PC-9 (cell line): ENCODE measurements at regions not wholly inside any gene's neighbourhood (a gene's known extent, or its start where the extent isn't known, plus 50 kb on each side); places are given as distances from the start of the nearest gene placed in this dataset.

ENCODE experiments used
- BruUV-seq: library from RNA; stranded (reverse); fragments of 400-500 nt; replicated peaks from 2 replicates; lab custom pipeline; 2021; lab: Mats Ljungman, UMichigan
- CTCF ChIA-PET: fragments of 300-600 bp; sonication (Branson Sonifier 250); formaldehyde crosslinking; loops from one replicate; lab custom pipeline; 2022; ENCODE audit warnings: antibody characterized with exemption; lab: Charles Lee
- POLR2A ChIA-PET: fragments of 300-600 bp; sonication (Branson Sonifier 250); formaldehyde crosslinking; loops from one replicate; lab custom pipeline; 2022; ENCODE audit warnings: antibody characterized with exemption; ENCODE audit not compliant: unreplicated experiment; lab: Charles Lee
- DNase-seq, 2 experiments: peaks; one replicate each; pipeline versions ENCODE4 v3.0.0 to v3.0.0-alpha.2; 2015 to 2022; ENCODE audit warnings: mixed read lengths in 1 of 2
- H2AFZ ChIP-seq: fragments of 200-600 bp; sonication (generic); 2 replicates; pipeline ENCODE4 v1.8.1; 2017; ENCODE audit warnings: antibody characterized with exemption
- H3F3A ChIP-seq: fragments of 200-600 bp; sonication (generic); 2 replicates; pipeline ENCODE4 v1.8.1; 2017; ENCODE audit warnings: antibody characterized with exemption, mild to moderate bottlenecking, low read depth; ENCODE audit not compliant: insufficient read depth
- H3K27ac ChIP-seq: fragments of 200-600 bp; sonication (generic); 2 replicates; pipeline ENCODE4 v1.6.1; 2016; ENCODE audit warnings: mixed run types
- H3K27me3 ChIP-seq: fragments of 200-600 bp; sonication (generic); 2 replicates; pipeline ENCODE4 v1.6.1; 2016; ENCODE audit warnings: low read depth, mixed run types; ENCODE audit not compliant: insufficient read depth
- H3K36me3 ChIP-seq: fragments of 200-600 bp; sonication (generic); 2 replicates; pipeline ENCODE4 v1.6.1; 2016; ENCODE audit warnings: low read depth, mixed run types
- H3K4me1 ChIP-seq: fragments of 200-600 bp; sonication (generic); replicated peaks from 2 replicates; pipeline ENCODE4 v1.6.1; 2016; ENCODE audit warnings: mixed run types; ENCODE audit not compliant: insufficient read depth
- H3K4me2 ChIP-seq: fragments of 200-600 bp; sonication (generic); 2 replicates; pipeline ENCODE4 v1.6.1; 2017; ENCODE audit warnings: mixed run types
- H3K4me3 ChIP-seq: fragments of 200-600 bp; sonication (generic); 2 replicates; pipeline ENCODE4 v1.6.1; 2016; ENCODE audit warnings: mixed run types
- H3K79me2 ChIP-seq: fragments of 200-600 bp; sonication (generic); 2 replicates; pipeline ENCODE4 v1.6.1; 2017; ENCODE audit warnings: low read depth, mixed run types
- H3K9me2 ChIP-seq: fragments of 200-600 bp; sonication (generic); 2 replicates; pipeline ENCODE4 v1.8.1; 2017; ENCODE audit warnings: mild to moderate bottlenecking; ENCODE audit not compliant: insufficient read depth
- H3K9me3 ChIP-seq: fragments of 200-600 bp; sonication (generic); 2 replicates; pipeline ENCODE4 v1.8.1; 2016; ENCODE audit warnings: low read depth; ENCODE audit not compliant: insufficient read depth
- H4K20me1 ChIP-seq: fragments of 200-600 bp; sonication (generic); 2 replicates; pipeline ENCODE4 v1.8.1; 2017; ENCODE audit not compliant: insufficient read depth
- EZH2 ChIP-seq: fragments of 200-600 bp; sonication (generic); IDR thresholded peaks from 2 replicates; pipeline ENCODE4 v1.8.0; 2017; ENCODE audit warnings: antibody characterized with exemption, low read depth
- intact Hi-C: fragments of 100-400 bp; cut with micrococcal nuclease; formaldehyde crosslinking; loops from one replicate; pipeline ENCODE4 v1.10.0; 2022; ENCODE audit not compliant: unreplicated experiment
- TF ChIP-seq, protein P1 (sequence below): fragments of 200-600 bp; sonication (generic); conservative IDR thresholded peaks from 2 replicates; pipeline ENCODE4 v1.6.1; 2017; ENCODE audit warnings: mixed run types, antibody characterized with exemption, mild to moderate bottlenecking, moderate library complexity

DNA sequence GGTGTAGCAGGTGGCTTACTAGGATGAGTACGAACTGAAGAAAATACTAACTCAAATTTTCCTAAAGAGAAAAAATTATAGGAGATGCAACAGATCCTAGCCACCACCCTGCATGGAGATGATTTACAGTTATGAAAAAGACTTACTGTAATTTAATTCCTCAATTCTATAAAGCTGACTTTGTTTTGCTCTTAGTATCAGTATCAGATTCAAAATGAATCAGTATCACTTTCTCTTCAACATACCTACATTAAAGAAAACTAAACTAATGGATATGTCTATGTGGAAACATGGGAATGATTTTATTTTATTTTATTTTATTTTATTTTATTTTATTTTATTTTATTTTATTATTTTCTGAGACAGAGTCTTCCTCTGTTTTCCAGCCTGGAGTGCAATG is 525.8 kb downstream of the NLGN4X start:
- POLR2A ChIA-PET: no interaction called here
- CTCF ChIA-PET: no interaction called here
- TF ChIP-seq, protein P1, sequence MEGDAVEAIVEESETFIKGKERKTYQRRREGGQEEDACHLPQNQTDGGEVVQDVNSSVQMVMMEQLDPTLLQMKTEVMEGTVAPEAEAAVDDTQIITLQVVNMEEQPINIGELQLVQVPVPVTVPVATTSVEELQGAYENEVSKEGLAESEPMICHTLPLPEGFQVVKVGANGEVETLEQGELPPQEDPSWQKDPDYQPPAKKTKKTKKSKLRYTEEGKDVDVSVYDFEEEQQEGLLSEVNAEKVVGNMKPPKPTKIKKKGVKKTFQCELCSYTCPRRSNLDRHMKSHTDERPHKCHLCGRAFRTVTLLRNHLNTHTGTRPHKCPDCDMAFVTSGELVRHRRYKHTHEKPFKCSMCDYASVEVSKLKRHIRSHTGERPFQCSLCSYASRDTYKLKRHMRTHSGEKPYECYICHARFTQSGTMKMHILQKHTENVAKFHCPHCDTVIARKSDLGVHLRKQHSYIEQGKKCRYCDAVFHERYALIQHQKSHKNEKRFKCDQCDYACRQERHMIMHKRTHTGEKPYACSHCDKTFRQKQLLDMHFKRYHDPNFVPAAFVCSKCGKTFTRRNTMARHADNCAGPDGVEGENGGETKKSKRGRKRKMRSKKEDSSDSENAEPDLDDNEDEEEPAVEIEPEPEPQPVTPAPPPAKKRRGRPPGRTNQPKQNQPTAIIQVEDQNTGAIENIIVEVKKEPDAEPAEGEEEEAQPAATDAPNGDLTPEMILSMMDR: no peak
- no peak for TF ChIP-seq EZH2

DNA sequence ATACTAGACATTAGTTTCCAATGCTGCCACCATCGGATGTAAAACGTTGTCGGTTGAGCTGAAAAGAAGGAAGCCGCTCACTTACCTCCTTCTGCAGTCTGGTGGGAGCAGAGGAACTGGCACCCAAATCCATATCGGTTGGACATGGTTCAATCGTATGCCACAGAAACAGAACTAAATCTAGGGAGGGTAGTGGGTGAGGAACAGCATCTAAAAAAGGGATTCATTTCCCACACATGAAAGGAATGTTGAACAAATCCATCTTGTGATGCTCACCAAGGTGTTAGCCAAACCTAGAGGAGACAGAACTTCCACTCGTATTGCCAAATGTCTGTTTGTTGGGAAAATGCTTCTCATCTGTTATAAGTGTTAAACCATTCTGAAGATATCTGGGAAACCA is 532.7 kb downstream of the NLGN4X start:
- H3K27me3 ChIP-seq: no peaks in the 10 kb centered on the region
- BruUV-seq: no TSS peak
- TF ChIP-seq, protein P1: no peak
- no peak for TF ChIP-seq EZH2
- ChIA-PET CTCF (no interaction called here), POLR2A (no interaction called here)
- H3K9me3 ChIP-seq: no peaks in the 10 kb centered on the region
- H3K4me2 ChIP-seq: no peak overlapping the region
- H3F3A ChIP-seq: no peaks in the 10 kb centered on the region
- no peak overlapping the region for H2AFZ ChIP-seq
- no peak overlapping the region for H3K4me3 ChIP-seq
- no peaks in the 10 kb centered on the region for H3K36me3 ChIP-seq
- H3K79me2 ChIP-seq: no peaks in the 10 kb centered on the region
- intact Hi-C loops: no loop called here
- H3K9me2 ChIP-seq: no peaks in the 10 kb centered on the region
- DNase-seq: no peak
- no peaks in the 10 kb centered on the region for H4K20me1 ChIP-seq
- no peak overlapping the region for H3K27ac ChIP-seq
- no peaks in the 10 kb centered on the region for H3K4me1 ChIP-seq

More for the DNA sequence above, 525.8 kb downstream of the NLGN4X start:
- BruUV-seq: no TSS peak
- Histone ChIP-seq H3K27me3 (no peaks in the 10 kb centered on the region), H3K9me3 (no peaks in the 10 kb centered on the region), H3F3A (no peaks in the 10 kb centered on the region), H3K4me3 (no peak overlapping the region), H3K4me1 (no peaks in the 10 kb centered on the region), H3K4me2 (no peak overlapping the region), H4K20me1 (no peaks in the 10 kb centered on the region), H3K27ac (no peak overlapping the region), H3K36me3 (no peaks in the 10 kb centered on the region), H3K9me2 (no peaks in the 10 kb centered on the region), H2AFZ (no peak overlapping the region), H3K79me2 (no peaks in the 10 kb centered on the region)
- intact Hi-C loops: no loop called here
- DNase-seq: no peak

DNA sequence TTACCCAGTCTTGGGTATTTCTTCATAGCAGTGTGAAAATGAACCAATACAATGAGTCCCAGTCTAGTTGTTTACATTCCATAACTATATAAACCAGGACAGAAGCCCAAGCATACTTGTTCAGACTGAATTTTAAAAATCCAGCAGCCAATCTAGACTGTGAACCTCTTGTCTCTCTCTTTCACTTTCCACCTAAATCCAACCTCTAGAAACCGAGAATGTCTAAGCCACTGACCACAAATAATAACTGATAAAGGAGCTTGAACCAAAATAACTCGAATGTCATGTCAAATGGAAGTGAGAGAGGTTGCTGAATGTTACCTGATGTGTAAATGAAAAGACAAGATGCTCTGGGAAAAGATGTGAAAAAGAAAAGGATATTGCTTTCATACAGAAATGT is 544.7 kb downstream of the NLGN4X start:
- Histone ChIP-seq H2AFZ (no peak overlapping the region), H3K4me2 (no peak overlapping the region), H3K4me1 (no peaks in the 10 kb centered on the region), H3K36me3 (no peaks in the 10 kb centered on the region), H4K20me1 (no peaks in the 10 kb centered on the region), H3K27ac (no peak overlapping the region), H3K79me2 (no peaks in the 10 kb centered on the region), H3F3A (no peaks in the 10 kb centered on the region), H3K4me3 (no peak overlapping the region), H3K9me2 (no peaks in the 10 kb centered on the region), H3K9me3 (no peaks in the 10 kb centered on the region), H3K27me3 (no peaks in the 10 kb centered on the region)
- no peak for TF ChIP-seq EZH2
- TF ChIP-seq, protein P1: no peak
- ChIA-PET POLR2A (no interaction called here), CTCF (no interaction called here)
- intact Hi-C loops: no loop called here
- no peak for DNase-seq
- no TSS peak for BruUV-seq
